H9 (cell line): ENCODE measurements at regions not wholly inside any gene's neighbourhood (a gene's known extent, or its start where the extent isn't known, plus 50 kb on each side); places are given as distances from the start of the nearest gene placed in this dataset.

Source experiments
- DNase-seq: peaks from one replicate; pipeline ENCODE4 v3.0.0-alpha.2; 2017
- H2AFZ ChIP-seq: one replicate; pipeline ENCODE4 v1.6.1; 2013; ENCODE audit warnings: mild to moderate bottlenecking, low read length, control low read depth, moderate library complexity
- H2AK5ac ChIP-seq: 2 replicates; pipeline ENCODE4 v1.6.1; 2013; ENCODE audit warnings: low read length, control low read depth, mixed read lengths; ENCODE audit not compliant: insufficient read length
- H2BK120ac ChIP-seq: one replicate; pipeline ENCODE4 v1.6.1; 2013; ENCODE audit warnings: low read depth, mild to moderate bottlenecking, low read length, control low read depth, inconsistent platforms; ENCODE audit not compliant: poor library complexity, severe bottlenecking
- H2BK12ac ChIP-seq: 2 replicates; pipeline ENCODE4 v1.6.1; 2013; ENCODE audit warnings: low read length, control low read depth, mixed read lengths, low read depth; ENCODE audit not compliant: insufficient read length
- H2BK15ac ChIP-seq: 2 replicates; pipeline ENCODE4 v1.6.1; 2013; ENCODE audit warnings: low read depth, low read length, control low read depth
- H2BK20ac ChIP-seq: one replicate; pipeline ENCODE4 v1.6.1; 2013; ENCODE audit warnings: low read depth, mild to moderate bottlenecking, low read length, control low read depth, inconsistent platforms; ENCODE audit not compliant: poor library complexity, severe bottlenecking
- H2BK5ac ChIP-seq: 2 replicates; pipeline ENCODE4 v1.6.1; 2013; ENCODE audit warnings: low read length, control low read depth, mixed read lengths; ENCODE audit not compliant: insufficient read length
- H3K14ac ChIP-seq: 2 replicates; pipeline ENCODE4 v1.6.1; 2013; ENCODE audit warnings: low read length, control low read depth; ENCODE audit not compliant: insufficient read depth
- H3K18ac ChIP-seq: 2 replicates; pipeline ENCODE4 v1.6.1; 2013; ENCODE audit warnings: low read depth, mild to moderate bottlenecking, mixed read lengths, low read length, control low read depth; ENCODE audit not compliant: insufficient read length
- H3K23ac ChIP-seq: 2 replicates; pipeline ENCODE4 v1.6.1; 2013; ENCODE audit warnings: low read length, control low read depth, mixed read lengths, low read depth; ENCODE audit not compliant: insufficient read length
- H3K23me2 ChIP-seq: 2 replicates; pipeline ENCODE4 v1.6.1; 2013; ENCODE audit warnings: low read depth, mild to moderate bottlenecking, mixed read lengths, low read length, control low read depth; ENCODE audit not compliant: insufficient read length, poor library complexity, severe bottlenecking
- H3K27ac ChIP-seq: 2 replicates; pipeline ENCODE4 v1.5.1; 2013; ENCODE audit warnings: low read length, control low read depth, mixed read lengths, low read depth; ENCODE audit not compliant: insufficient read length
- H3K27me3 ChIP-seq: 2 replicates; pipeline ENCODE4 v1.6.1; 2013; ENCODE audit warnings: low read length, control low read depth, inconsistent platforms; ENCODE audit not compliant: insufficient read depth
- H3K4ac ChIP-seq: 2 replicates; pipeline ENCODE4 v1.6.1; 2013; ENCODE audit warnings: low read depth, mild to moderate bottlenecking, control low read depth, inconsistent platforms, low read length, moderate library complexity
- H3K4me1 ChIP-seq: 2 replicates; pipeline ENCODE4 v1.6.1; 2013; ENCODE audit warnings: low read length, control low read depth, inconsistent platforms; ENCODE audit not compliant: insufficient read depth
- H3K4me2 ChIP-seq: 2 replicates; pipeline ENCODE4 v1.6.1; 2013; ENCODE audit warnings: low read length, control low read depth, mixed read lengths; ENCODE audit not compliant: insufficient read length, insufficient read depth
- H3K56ac ChIP-seq: 2 replicates; pipeline ENCODE4 v1.6.1; 2013; ENCODE audit warnings: low read depth, mild to moderate bottlenecking, mixed read lengths, low read length, control low read depth; ENCODE audit not compliant: insufficient read length
- H3K79me1 ChIP-seq: 2 replicates; pipeline ENCODE4 v1.6.1; 2013; ENCODE audit warnings: low read depth, mild to moderate bottlenecking, moderate library complexity, low read length, control low read depth, inconsistent platforms; ENCODE audit not compliant: insufficient read depth, poor library complexity, severe bottlenecking
- H3K79me2 ChIP-seq: 2 replicates; pipeline ENCODE4 v1.6.1; 2013; ENCODE audit warnings: low read length, control low read depth, inconsistent platforms; ENCODE audit not compliant: insufficient read depth
- H3K9ac ChIP-seq: 2 replicates; pipeline ENCODE4 v1.6.1; 2013; ENCODE audit warnings: low read length, control low read depth, mixed read lengths; ENCODE audit not compliant: insufficient read length; ENCODE audit errors: extremely low read depth
- H3K9me3 ChIP-seq: one replicate; pipeline ENCODE4 v1.6.1; 2013; ENCODE audit warnings: low read depth, low read length, inconsistent platforms; ENCODE audit not compliant: control insufficient read depth
- H3T11ph ChIP-seq: one replicate; pipeline ENCODE4 v1.6.1; 2013; ENCODE audit warnings: mild to moderate bottlenecking, low read length, control low read depth, inconsistent platforms
- H4K20me1 ChIP-seq: one replicate; pipeline ENCODE4 v1.6.1; 2013; ENCODE audit not compliant: control insufficient read depth, insufficient read length, insufficient read depth
- H4K5ac ChIP-seq: 2 replicates; pipeline ENCODE4 v1.6.1; 2013; ENCODE audit warnings: low read depth, mild to moderate bottlenecking, mixed read lengths, low read length, control low read depth; ENCODE audit not compliant: insufficient read length
- H4K8ac ChIP-seq: replicated peaks from 2 replicates; pipeline ENCODE4 v1.6.1; 2013; ENCODE audit warnings: low read length, control low read depth, mixed read lengths, low read depth; ENCODE audit not compliant: insufficient read length
- H4K91ac ChIP-seq: 2 replicates; pipeline ENCODE4 v1.6.1; 2013; ENCODE audit warnings: low read depth, mild to moderate bottlenecking, moderate library complexity, mixed read lengths, low read length, control low read depth; ENCODE audit not compliant: insufficient read length
- H3K27ac Mint-ChIP-seq, 3 experiments: 2 replicates in 2 of 3; 3 replicates in 1 of 3; pipeline ENCODE4 v1.8.0; 2020 to 2021; ENCODE audit warnings: mixed read lengths in 3 of 3, mild to moderate bottlenecking in 1 of 3, moderate library complexity in 1 of 3
- H3K27me3 Mint-ChIP-seq: 2 replicates; pipeline ENCODE4 v1.8.0; 2021; ENCODE audit warnings: low read depth, mild to moderate bottlenecking, moderate library complexity, mixed read lengths
- H3K36me3 Mint-ChIP-seq, 3 experiments: 2 replicates in 2 of 3; 3 replicates in 1 of 3; pipeline ENCODE4 v1.8.0; 2020 to 2021; ENCODE audit warnings: low read depth in 3 of 3, mixed read lengths in 3 of 3; ENCODE audit not compliant: insufficient read depth in 1 of 3
- H3K4me1 Mint-ChIP-seq, 2 experiments: 2 replicates each; pipeline ENCODE4 v1.8.0; 2020; ENCODE audit warnings: mixed read lengths in 2 of 2
- H3K4me3 Mint-ChIP-seq, 2 experiments: 2 replicates in 1 of 2; 3 replicates in 1 of 2; pipeline ENCODE4 v1.8.0; 2020 to 2021; ENCODE audit warnings: mild to moderate bottlenecking in 2 of 2, mixed read lengths in 2 of 2, moderate library complexity in 1 of 2
- H3K9me3 Mint-ChIP-seq, 2 experiments: 2 replicates in 1 of 2; 3 replicates in 1 of 2; pipeline ENCODE4 v1.8.0; 2020; ENCODE audit warnings: mild to moderate bottlenecking in 2 of 2, mixed read lengths in 2 of 2, moderate library complexity in 1 of 2
- CTCF ChIP-seq: fragments of 200-600 bp; sonication (generic); conservative IDR thresholded peaks from 3 replicates; pipeline ENCODE4 v1.8.0; 2021; ENCODE audit warnings: antibody characterized with exemption, mild to moderate bottlenecking

DNA sequence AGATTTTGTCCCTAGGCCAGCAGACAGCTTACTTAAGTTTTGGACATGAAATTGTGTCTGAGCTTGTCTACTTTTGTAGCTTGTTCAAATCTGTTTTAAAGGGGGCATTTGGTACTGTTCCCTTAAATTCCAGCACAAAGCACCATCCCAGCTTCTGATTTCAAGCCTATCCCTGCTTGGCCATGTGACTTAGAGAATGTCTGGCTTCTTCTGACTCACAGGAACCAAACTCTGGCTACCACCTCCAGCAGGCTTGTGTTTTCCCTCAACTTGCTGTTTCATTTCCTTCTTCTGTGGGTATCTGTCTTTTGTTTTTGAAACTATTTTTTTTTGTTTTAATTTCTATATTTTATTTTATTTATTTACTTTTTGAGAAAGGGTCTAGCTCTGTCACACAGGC, 97.9 kb upstream of the FZD8 start:
- Histone ChIP-seq H3K9me3 (no peaks in the 10 kb centered on the region), H4K91ac (no peak overlapping the region), H3K23me2 (no peaks in the 10 kb centered on the region), H3K79me1 (no peaks in the 10 kb centered on the region), H4K5ac (no peak overlapping the region), H3K27me3 (no peaks in the 10 kb centered on the region), H3K4me1 (no peaks in the 10 kb centered on the region), H4K20me1 (no peaks in the 10 kb centered on the region), H2AK5ac (no peak overlapping the region), H4K8ac (no peak overlapping the region), H3K18ac (no peak overlapping the region), H2BK120ac (no peak overlapping the region), H3K56ac (no peak overlapping the region), H2BK20ac (no peak overlapping the region), H3K27ac (no peak overlapping the region), H2BK12ac (no peak overlapping the region), H3K14ac (no peak overlapping the region), H3K79me2 (no peaks in the 10 kb centered on the region), H3K23ac (no peak overlapping the region), H3K4me2 (no peak overlapping the region), H3K4ac (no peak overlapping the region), H2BK15ac (no peak overlapping the region), H2AFZ (no peak overlapping the region), H3K9ac (no peak overlapping the region), H3T11ph (no peak overlapping the region), H2BK5ac (no peak overlapping the region)
- peaks cover 0 to 4% (median 2%) of the 10 kb centered on the region in 3 experiments; a peak in 2 of 7 replicates for H3K36me3 Mint-ChIP-seq
- no peak overlapping the region for H3K27ac Mint-ChIP-seq
- TF ChIP-seq CTCF, result no peak
- no peak for DNase-seq
- H3K27me3 Mint-ChIP-seq, result no peaks in the 10 kb centered on the region
- H3K9me3 Mint-ChIP-seq, result peaks cover 0 to 3% of the 10 kb centered on the region in 2 experiments; a peak in 2 of 5 replicates
- H3K4me3 Mint-ChIP-seq, result no peak overlapping the region
- no peaks in the 10 kb centered on the region for H3K4me1 Mint-ChIP-seq
